ENCODE measurements at regions not wholly inside any gene's neighbourhood (a gene's known extent, or its start where the extent isn't known, plus 50 kb on each side); places are given as distances from the start of the nearest gene placed in this dataset.
"Not testable (repeated sequence)": the region's sequence is repeated elsewhere in the genome, so short reads cannot be mapped to it uniquely, and the experiment has no call there.

DNA sequence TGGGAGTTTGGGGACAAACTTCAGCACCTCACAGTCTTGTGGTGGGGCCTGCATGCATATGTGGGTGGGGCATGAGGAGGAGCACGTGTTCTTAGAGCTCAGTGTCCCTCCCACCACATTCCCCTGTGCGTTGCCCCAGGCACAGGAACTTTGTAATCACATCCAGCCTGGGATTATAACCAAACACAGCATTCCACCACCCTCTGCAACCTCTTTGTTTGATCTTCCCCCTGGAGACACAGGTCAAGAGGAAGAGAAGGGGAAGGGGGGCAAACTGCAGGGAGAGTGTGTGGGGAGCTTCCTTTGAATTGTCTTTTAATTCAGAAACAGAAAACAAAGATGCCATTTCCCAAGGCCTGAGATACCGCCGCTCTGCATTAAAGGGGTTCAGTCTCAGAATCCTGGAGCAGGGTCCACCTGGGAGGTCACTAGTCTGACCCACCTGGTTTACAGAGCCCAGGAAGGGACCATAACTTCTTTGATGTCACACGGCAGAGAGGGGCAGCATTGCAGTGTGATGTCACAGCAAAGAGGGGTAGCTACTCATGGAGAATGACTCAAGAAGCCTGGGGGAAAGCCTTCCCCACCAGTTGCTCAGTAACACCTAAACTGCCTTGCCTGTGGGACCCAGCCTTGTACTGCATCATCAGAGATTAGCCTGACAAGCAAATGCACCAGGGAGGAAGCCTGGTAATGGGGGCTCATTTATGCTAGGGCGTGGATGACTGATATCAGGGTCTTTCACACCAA, 106.3 kb upstream of the RNU6-1 start:
- peak; percentile 41 for DNase-seq

GRCh38 chr15:67946701-67947100, 106.9 kb upstream of the RNU6-1 start:
- DNase-seq = peak; percentile 10

DNA sequence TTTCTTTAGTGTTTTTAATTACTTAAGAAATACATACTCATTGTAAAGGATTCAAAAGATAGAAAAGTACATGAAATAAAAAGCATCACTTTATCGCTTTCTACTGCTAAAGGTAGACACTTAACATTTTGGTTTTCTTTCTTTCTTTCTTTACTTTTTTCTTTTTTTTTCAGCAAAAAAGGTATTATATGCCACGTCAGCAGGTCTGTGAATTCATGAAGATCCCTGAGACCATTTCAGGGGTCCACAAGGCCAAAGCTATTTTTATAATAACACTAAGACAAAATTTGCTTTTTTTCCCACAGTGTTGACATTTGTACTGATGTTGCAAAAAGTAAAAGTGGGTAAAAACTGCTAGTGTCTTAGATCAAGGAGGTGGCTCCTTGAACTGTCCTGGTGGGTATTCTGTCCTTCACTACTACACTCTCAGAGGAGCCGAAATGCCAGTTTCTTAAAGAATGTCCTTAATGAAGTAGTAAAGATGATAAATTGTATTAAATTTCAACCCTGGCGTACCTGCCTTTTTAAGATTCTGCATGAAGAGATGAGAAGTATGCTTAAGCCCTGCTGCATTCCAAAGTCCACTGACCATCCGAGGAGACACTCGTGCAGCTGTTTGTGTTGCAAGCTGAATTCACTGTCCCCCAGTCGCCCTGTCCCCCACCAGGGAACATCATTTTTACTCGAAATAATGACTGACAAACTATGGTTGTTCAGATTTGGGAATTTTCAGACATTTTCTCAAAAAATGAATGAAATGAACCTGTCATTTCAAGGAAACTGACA, 106.7 kb upstream of the PIAS1 start:
- no peak for DNase-seq

DNA sequence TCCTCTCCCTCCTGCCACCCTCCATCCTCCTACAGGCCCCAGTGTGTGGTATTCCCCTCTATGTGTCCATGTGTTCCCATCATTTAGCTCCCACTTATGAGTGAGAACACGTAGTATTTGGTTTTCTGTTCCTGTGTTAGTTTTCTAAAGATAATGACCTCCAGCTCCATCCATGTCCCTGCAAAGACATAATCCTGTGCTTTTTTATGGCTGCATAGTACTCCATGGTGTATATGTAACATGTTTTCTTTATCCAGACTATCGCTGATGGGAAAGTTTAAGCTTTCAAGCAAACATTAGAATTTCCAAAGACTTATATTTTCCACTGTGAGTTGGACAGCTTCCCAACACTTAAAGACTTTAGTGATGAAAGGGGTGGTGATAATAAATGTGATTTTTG, 105.9 kb upstream of the PIAS1 start:
- no peak for DNase-seq

GRCh38 chr15:67951187-67951586, 102.9 kb upstream of the PIAS1 start:
- DNase-seq = not testable (repeated sequence)

- DNase-seq = no peak
These were observed 100.8 kb upstream of the PIAS1 start for GRCh38 chr15:67953299-67953698.

DNA sequence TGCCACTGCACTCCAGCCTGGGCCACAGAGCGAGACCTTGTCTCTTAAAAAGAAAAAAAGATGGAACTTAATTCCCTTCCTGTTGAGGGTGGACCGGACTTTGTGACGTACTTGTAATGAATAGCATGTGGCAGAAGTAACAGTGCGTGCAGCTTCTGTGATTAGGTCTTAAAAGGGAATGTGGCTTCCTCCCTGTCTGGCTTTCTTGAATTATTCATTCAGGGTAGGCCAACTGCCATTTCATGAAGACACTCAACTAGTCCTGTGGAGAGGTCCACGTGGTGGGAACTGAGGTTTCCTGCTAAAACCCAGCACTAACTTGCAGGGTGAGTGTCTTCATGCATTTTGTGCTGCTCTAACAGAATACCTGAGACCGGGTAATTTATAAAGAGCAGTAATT, 98.9 kb upstream of the PIAS1 start:
- DNase-seq = no peak

- DNase-seq = no peak
These were observed 96.5 kb upstream of the PIAS1 start for GRCh38 chr15:67957435-67958132.

DNA sequence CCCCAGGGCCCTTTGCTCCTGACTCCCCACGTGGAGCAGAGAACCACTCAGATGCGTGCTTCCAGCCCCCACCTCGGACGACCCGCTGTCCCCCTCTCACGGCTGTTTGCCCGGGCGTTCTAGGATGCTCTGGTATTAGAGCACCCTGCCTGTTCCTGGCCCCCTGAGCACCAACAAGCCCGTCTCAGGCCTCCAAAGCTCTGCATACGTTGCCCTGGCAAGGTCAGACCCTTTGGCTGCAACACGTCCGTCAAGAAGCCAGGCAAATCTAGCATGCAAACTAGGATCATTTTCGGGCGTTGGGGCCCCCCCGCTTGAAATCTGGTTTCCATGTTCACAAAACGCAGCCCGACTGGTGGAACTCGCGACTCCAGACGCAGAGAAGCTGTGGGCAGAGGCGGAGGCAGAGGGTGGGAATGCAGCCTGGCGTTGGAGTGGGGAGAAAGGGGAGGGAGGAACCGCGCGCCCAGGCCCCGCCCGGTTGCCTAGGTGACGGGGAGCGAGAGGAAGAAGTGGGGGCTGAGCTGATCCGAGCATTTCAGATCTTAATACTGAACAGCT, 86.2 kb upstream of the PIAS1 start:
- peak; percentile 36 for DNase-seq

GRCh38 chr15:67968564-67968963, 85.6 kb upstream of the PIAS1 start:
- no peak for DNase-seq

DNA sequence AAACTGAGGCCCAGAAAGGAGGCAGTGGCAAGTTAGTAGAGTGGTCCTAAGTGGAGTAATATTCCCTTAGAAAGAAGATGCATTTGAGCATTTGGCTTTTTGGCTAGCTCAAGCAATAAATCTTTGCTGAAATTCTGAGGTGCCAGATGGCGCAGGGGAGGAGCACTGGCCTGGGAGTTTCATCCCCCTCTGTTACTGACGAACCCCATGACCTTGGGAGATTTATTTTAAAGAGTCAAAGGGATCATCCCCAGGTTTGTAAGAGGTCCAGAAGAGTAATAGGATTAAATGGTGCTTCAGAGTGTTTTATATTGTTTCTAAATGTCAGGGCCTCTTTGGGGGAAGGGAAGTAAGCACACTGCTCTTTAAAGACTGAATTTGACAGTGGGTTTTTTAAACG, 85.1 kb upstream of the PIAS1 start:
- DNase-seq = no peak

- no peak for DNase-seq
These were observed 84.2 kb upstream of the PIAS1 start for GRCh38 chr15:67969892-67970291.

GRCh38 chr15:67972377-67972776, 81.7 kb upstream of the PIAS1 start:
- no peak for DNase-seq

DNA sequence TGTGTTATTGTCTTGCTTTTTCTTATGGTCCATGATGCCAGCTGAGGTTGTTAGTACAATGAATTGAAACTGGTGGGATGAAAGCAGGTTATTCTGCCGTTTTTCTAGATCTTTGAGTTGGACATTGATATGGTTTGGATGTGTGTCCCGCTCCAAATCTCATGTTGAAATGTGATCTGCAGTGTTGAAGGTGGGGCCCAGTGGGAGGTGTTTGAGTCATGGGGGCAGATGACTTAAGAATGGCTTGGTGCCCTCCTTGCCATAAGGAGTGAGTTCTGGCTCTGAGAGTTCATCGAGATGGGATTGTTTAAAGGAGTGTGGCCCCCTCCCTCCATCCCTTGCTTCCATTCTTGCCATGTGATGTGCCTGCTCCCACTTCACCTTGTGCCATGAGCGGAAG, 80.3 kb upstream of the PIAS1 start:
- DNase-seq = no peak

DNA sequence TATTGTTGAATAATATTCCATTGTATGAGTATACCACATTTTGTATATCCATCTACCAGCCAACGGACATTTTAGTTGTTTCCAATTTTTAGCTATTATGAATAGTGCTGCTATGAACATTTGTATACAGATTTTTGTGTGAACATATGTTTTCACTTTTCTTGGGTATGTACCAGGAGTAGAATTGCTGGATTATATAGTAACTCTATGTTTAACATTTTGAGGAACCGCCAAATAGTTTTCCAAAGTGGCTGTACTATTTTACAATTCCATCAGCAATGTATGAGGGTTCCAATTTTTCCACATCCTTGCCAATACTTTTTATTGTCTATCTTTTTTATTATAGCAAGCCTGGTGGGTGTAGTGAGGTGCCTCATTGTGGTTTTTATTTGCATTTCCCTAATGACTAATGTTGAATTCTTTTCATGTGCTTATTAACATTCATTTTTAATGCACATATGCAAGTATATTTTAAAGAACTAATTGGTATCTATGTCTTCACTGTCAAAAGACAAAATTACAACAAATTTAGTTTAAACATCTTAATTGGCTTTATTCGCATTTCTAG, 77.5 kb upstream of the PIAS1 start:
- no peak for DNase-seq

DNA sequence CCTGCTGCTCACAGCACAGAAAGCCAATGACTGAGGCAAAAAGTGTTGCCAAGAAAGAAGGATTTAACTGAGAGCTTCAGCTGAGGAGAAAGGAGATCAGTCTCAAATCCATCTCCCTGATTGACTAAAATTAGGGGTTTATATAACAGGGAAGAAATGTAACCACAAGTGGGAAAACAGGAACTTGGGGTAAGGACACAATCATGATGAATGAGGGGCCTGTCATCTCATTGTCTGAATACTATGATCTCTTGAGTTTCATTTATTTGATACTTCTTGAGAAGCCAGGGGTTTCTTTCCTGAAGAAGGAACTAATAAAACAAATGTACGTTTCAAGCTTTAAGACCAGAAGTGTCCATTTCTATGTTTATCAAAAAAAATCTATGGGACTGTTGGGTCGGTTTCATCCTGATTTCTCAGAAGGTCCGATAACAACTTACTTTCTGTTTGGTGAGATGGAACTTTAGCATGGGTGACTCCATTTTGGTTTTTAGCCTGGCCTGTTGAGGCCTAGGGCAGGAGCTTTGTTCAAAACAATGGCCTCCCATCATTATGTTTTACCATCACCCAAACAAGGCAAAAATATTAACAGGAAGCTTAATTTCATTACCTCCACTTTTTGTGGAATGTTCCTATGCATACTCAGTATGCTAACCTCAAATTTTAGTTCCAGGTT, 76.6 kb upstream of the PIAS1 start:
- DNase-seq = no peak

GRCh38 chr15:67979281-67979680, 74.8 kb upstream of the PIAS1 start:
- DNase-seq = no peak

GRCh38 chr15:67980171-67980570, 73.9 kb upstream of the PIAS1 start:
- DNase-seq = no peak

DNA sequence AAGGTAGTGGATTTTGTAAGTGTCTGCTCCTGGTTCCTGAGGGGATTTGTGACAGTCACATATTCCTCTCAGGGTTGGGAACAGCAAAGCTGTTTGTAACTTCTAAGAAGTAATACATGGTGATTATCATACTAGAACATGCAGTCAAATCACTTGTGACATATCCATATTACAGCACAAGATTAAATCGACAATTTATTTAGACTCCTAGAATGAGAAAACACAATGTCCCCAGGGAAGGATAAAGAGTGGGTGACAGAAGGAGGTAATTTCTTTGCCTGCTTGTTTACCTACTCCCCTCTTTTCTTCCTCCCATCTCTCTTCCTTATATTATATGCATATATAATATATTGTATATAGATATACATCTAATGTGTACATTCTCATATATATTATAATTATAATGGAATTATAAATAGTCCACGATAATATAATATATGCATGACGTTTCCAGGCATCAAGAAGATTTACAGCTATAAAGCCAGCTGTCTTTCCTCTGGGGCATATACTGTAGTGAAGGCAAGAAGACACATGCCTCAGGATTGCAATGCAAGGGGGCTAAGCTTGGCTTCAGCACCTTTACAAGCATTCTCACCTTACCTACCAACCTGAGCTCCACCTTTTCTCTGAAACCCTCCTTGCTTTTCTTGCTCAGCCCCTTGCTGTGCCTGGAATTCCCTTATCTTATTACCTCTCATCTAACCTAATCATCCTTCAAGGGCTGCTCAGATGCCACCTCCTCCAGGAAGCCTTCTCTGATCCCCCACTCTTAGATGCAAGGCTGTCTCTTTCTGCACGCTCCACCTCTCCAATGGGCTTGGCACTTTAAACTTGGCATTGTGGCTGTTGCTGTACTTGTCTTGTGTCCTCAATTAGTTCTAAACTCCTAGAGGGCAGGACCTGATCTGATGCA, 73.1 kb upstream of the PIAS1 start:
- no peak for DNase-seq

DNA sequence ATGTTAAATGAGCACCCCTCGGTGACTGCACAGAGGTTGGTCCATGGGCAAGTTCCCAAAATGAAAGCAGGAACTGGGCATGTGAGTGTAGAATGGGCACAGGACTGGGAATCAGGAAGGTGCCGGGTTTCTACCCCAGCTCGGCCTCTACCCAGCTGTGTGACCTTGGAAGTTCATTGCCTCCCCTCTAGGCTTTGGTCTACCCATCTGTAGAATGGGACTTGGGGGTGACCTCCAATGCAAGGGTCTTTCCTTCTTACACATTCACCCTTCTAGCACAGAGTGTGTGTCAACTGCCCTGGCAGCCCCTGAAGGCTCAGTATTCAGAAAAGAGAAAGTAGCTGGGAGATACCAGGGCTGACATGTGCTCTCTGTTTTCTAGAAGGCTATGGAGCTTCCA, 72.3 kb upstream of the PIAS1 start:
- no peak for DNase-seq

GRCh38 chr15:67991706-67992105, 62.4 kb upstream of the PIAS1 start:
- DNase-seq = no peak
